GM12878 (cell line): ENCODE measurements at regions not wholly inside any gene's neighbourhood (a gene's known extent, or its start where the extent isn't known, plus 50 kb on each side); places are given as distances from the start of the nearest gene placed in this dataset.

ENCODE experiments used
- ATAC-seq: fragments of 200-7000 bp; cut with Tn5 transposase; 3 replicates; pipeline ENCODE4 v1.9.1; 2020; ENCODE audit warnings: mild to moderate bottlenecking, moderate library complexity
- BruUV-seq: library from RNA; stranded (reverse); fragments of 400-500 nt; replicated peaks from 2 replicates; lab custom pipeline; 2021; lab: Mats Ljungman, UMichigan
- CTCF ChIA-PET: fragments of 300-600 bp; sonication (Branson Sonifier 250); formaldehyde crosslinking; extraction: SDS; loops from one replicate; lab custom pipeline; 2021; ENCODE audit warnings: inconsistent platforms; lab: Yijun Ruan, JAX
- POLR2A ChIA-PET: fragments of 350-600 bp; formaldehyde crosslinking; extraction: SDS; loops from one replicate; lab custom pipeline; 2021; ENCODE audit warnings: inconsistent platforms; lab: Charles Lee
- RAD21 ChIA-PET: fragments of 300-600 bp; sonication (Branson Sonifier 250); formaldehyde crosslinking; loops from one replicate; lab custom pipeline; 2023; ENCODE audit warnings: antibody characterized with exemption; ENCODE audit not compliant: unreplicated experiment; lab: Charles Lee
- SMC1A ChIA-PET: fragments of 300-600 bp; sonication (Branson Sonifier 250); formaldehyde crosslinking; loops from one replicate; lab custom pipeline; 2023; ENCODE audit not compliant: unreplicated experiment, uncharacterized antibody; lab: Charles Lee
- DNase-seq: peaks from one replicate; pipeline ENCODE4 v3.0.0-alpha.2; 2011; ENCODE audit warnings: low read depth, low spot score
- FAIRE-seq: peaks from 3 replicates; lab custom pipeline; 2011; peaks lifted over from hg19 to GRCh38; lab: Jason Lieb, UNC
- H2AFZ ChIP-seq: 2 replicates; pipeline ENCODE4 v1.6.0; 2011; ENCODE audit warnings: low read depth, low read length, control low read depth; ENCODE audit not compliant: control insufficient read depth
- H3K27ac ChIP-seq: 2 replicates; pipeline ENCODE4 v1.5.1; 2011; ENCODE audit warnings: control low read depth; ENCODE audit not compliant: control insufficient read depth, insufficient read depth
- H3K27me3 ChIP-seq, 2 experiments: replicated peaks in 1 of 2; 2 replicates each; pipeline versions ENCODE4 v1.6.0 to v1.6.1; 2011; ENCODE audit warnings: low read length in 1 of 2; ENCODE audit not compliant: control insufficient read depth in 2 of 2, insufficient read depth in 2 of 2
- H3K36me3 ChIP-seq, 2 experiments: 2 replicates each; pipeline ENCODE4 v1.5.1; 2011; ENCODE audit warnings: low read length in 1 of 2; ENCODE audit not compliant: control insufficient read depth in 2 of 2, insufficient read depth in 2 of 2
- H3K4me1 ChIP-seq: 2 replicates; pipeline ENCODE4 v1.6.1; 2011; ENCODE audit warnings: mild to moderate bottlenecking, low read length, moderate library complexity, mixed read lengths; ENCODE audit not compliant: control insufficient read depth, insufficient read depth
- H3K4me2 ChIP-seq: 2 replicates; pipeline ENCODE4 v1.6.0; 2011; ENCODE audit warnings: control low read depth; ENCODE audit not compliant: control insufficient read depth, insufficient read depth
- H3K4me3 ChIP-seq: fragments of 200-600 bp; sonication (generic); 2 replicates; pipeline ENCODE4 v1.5.1; 2016
- H3K79me2 ChIP-seq: 2 replicates; pipeline ENCODE4 v1.6.0; 2011; ENCODE audit warnings: low read length; ENCODE audit not compliant: control insufficient read depth, insufficient read depth
- H3K9ac ChIP-seq: 2 replicates; pipeline ENCODE4 v1.8.0; 2011; ENCODE audit warnings: low read length, control low read depth, mixed read lengths; ENCODE audit not compliant: control insufficient read depth, insufficient read depth
- H3K9me3 ChIP-seq: replicated peaks from 3 replicates; pipeline ENCODE4 v1.5.1; 2011; ENCODE audit warnings: mild to moderate bottlenecking, low read length; ENCODE audit not compliant: control insufficient read depth, insufficient read depth
- H4K20me1 ChIP-seq: 2 replicates; pipeline ENCODE4 v1.6.0; 2011; ENCODE audit not compliant: control insufficient read depth, insufficient read depth
- BCL3 ChIP-seq: IDR thresholded peaks from 2 replicates; pipeline ENCODE4 v1.6.1; 2011; ENCODE audit warnings: borderline replicate concordance, low read depth, mild to moderate bottlenecking, moderate library complexity, low read length; ENCODE audit not compliant: insufficient read depth, poor library complexity, severe bottlenecking
- DPF2 ChIP-seq: fragments of 450-650 bp; IDR thresholded peaks from 2 replicates; pipeline ENCODE4 v1.6.1; 2017; ENCODE audit warnings: mild to moderate bottlenecking
- EP300 ChIP-seq, 2 experiments: fragments of 150-350 bp in 1 of 2; IDR thresholded peaks; 2 replicates each; pipeline ENCODE4 v1.6.1; 2011 to 2012; ENCODE audit warnings: low read depth in 2 of 2, low read length in 2 of 2, borderline replicate concordance in 1 of 2, improper control_type of control experiment in 1 of 2, inconsistent platforms in 1 of 2; ENCODE audit not compliant: control insufficient read depth in 1 of 2
- IRF3 ChIP-seq: fragments of 450-650 bp; IDR thresholded peaks from 2 replicates; pipeline ENCODE4 v1.6.1; 2014; ENCODE audit warnings: mild to moderate bottlenecking
- POLR2AphosphoS5 ChIP-seq: IDR thresholded peaks from 2 replicates; pipeline ENCODE4 v1.6.1; 2011; ENCODE audit warnings: mild to moderate bottlenecking, low read length, inconsistent platforms
- RAD51 ChIP-seq: fragments of 450-650 bp; IDR thresholded peaks from 2 replicates; pipeline ENCODE4 v1.6.1; 2016; ENCODE audit warnings: moderate library complexity, mild to moderate bottlenecking, inconsistent platforms
- WGBS: methylation state at CpG from one replicate; pipeline ENCODE4 v1.1.6; 2016; ENCODE audit warnings: low lambda C conversion rate; ENCODE audit not compliant: insufficient replicate concordance, insufficient coverage; ENCODE audit errors: missing lambda C conversion rate; 5-methylcytosine and 5-hydroxymethylcytosine counted together
- in situ Hi-C: fragments of 300-500 bp; cut with MboI; formaldehyde crosslinking; loops from 9 replicates; pipeline ENCODE4 v1.14.3; 2018; ENCODE audit warnings: mixed read lengths
- intact Hi-C: fragments of 100-400 bp; cut with micrococcal nuclease; formaldehyde crosslinking; loops from one replicate; pipeline ENCODE4 v1.14.2; 2022; ENCODE audit not compliant: unreplicated experiment

GRCh38 chr18:1806884-1807615 is 764.3 kb downstream of the METTL4 start (continued):
- TF ChIP-seq BCL3 (no peak), IRF3 (no peak), POLR2AphosphoS5 (no peak)
- TF ChIP-seq, all 136 proteins: peak for 0

DNA sequence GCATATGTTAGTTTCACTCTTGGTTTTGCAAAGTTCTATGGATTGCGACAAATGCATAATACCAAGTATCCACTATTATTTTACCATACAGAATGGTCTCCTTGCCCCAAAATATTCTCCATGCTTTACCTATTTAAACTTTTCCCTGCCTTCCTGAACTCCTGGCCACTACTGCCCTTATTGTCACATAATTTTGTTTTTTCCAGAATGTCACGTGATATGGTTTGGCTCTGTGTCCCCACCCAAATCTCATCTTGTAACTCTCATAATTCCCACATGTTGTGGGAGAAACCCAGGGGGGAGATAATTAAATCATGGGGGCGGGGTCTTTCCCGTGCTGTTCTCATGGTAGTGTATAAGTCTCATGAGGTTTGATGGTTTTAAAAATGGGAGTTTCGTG is 760.0 kb downstream of the METTL4 start:
- SMC1A ChIA-PET: no interaction called here

More for the DNA sequence above, 760.0 kb downstream of the METTL4 start:
- Histone ChIP-seq H3K4me2 (no peak overlapping the region), H3K79me2 (no peaks in the 10 kb centered on the region), H3K36me3 (no peaks in the 10 kb centered on the region), H3K9ac (no peak overlapping the region), H2AFZ (no peak overlapping the region), H4K20me1 (no peaks in the 10 kb centered on the region), H3K27me3 (no peaks in the 10 kb centered on the region), H3K9me3 (no peaks in the 10 kb centered on the region), H3K27ac (no peak overlapping the region), H3K4me1 (no peaks in the 10 kb centered on the region), H3K4me3 (no peak overlapping the region)
- TF ChIP-seq EP300 (IDR thresholded peaks at IDR 0.05; ENCODE audit: borderline replicate concordance in 1 of 2, control insufficient read depth in 1 of 2, low read depth in 2 of 2, low read length in 2 of 2) (no peak), RAD51 (peak; percentile 32; the same call in 1 of the 2 replicates), DPF2 (no peak)
- ATAC-seq (no peak), DNase-seq (no peak), FAIRE-seq (no peak)
- ChIA-PET RAD21 (no interaction called here), POLR2A (no interaction called here), CTCF (no interaction called here)
- in situ Hi-C loops: no loop called here
- intact Hi-C loops: no loop called here
- BruUV-seq: no TSS peak
- WGBS: 11% methylated on average over 5 of the region's 5 CpGs
